Activated naive CD4-positive, alpha-beta T cell treated with anti-CD3 and anti-CD28 coated beads, Interleukin-2, amount 10 ng/mL, durations not matched to agents 7 days and 5 days (primary cell): ENCODE measurements at regions not wholly inside any gene's neighbourhood (a gene's known extent, or its start where the extent isn't known, plus 50 kb on each side); places are given as distances from the start of the nearest gene placed in this dataset.

ENCODE experiments used
- CTCF ChIA-PET: fragments of 350-600 bp; sonication (Branson Sonifier 250); formaldehyde crosslinking; loops from one replicate; lab custom pipeline; 2021; ENCODE audit warnings: antibody characterized with exemption; lab: Charles Lee
- DNase-seq: peaks from one replicate; pipeline ENCODE4 v3.0.0-alpha.2; 2020
- H3K27ac Mint-ChIP-seq: one replicate; pipeline ENCODE4 v1.8.0; 2021; ENCODE audit warnings: mild to moderate bottlenecking, moderate library complexity, mixed read lengths
- H3K27me3 Mint-ChIP-seq: one replicate; pipeline ENCODE4 v1.8.0; 2021; ENCODE audit warnings: mild to moderate bottlenecking, mixed read lengths
- H3K36me3 Mint-ChIP-seq: one replicate; pipeline ENCODE4 v1.8.0; 2021; ENCODE audit warnings: mixed read lengths
- H3K4me1 Mint-ChIP-seq: one replicate; pipeline ENCODE4 v1.8.0; 2021; ENCODE audit warnings: mixed read lengths
- H3K4me3 Mint-ChIP-seq: one replicate; pipeline ENCODE4 v1.8.0; 2021; ENCODE audit warnings: mild to moderate bottlenecking, moderate library complexity, mixed read lengths
- H3K9me3 Mint-ChIP-seq: one replicate; pipeline ENCODE4 v1.8.0; 2021; ENCODE audit warnings: mixed read lengths

- H3K4me3 Mint-ChIP-seq = no peak overlapping the region
- no peak overlapping the region for H3K27ac Mint-ChIP-seq
- H3K4me1 Mint-ChIP-seq = no peaks in the 10 kb centered on the region
- H3K36me3 Mint-ChIP-seq = no peaks in the 10 kb centered on the region
- H3K9me3 Mint-ChIP-seq = peaks cover 2% of the 10 kb centered on the region
- DNase-seq = no peak
- H3K27me3 Mint-ChIP-seq = no peaks in the 10 kb centered on the region
- CTCF ChIA-PET = interaction anchor here (0.8 to 1.3 kb wide), 2 partner anchors 19 to 108 kb away, joined by 3 read pairs; no protein-coding TSS in a partner anchor
Measured at GRCh38 chr12:39165338-39165737, 259.9 kb upstream of the CPNE8 start.

DNA sequence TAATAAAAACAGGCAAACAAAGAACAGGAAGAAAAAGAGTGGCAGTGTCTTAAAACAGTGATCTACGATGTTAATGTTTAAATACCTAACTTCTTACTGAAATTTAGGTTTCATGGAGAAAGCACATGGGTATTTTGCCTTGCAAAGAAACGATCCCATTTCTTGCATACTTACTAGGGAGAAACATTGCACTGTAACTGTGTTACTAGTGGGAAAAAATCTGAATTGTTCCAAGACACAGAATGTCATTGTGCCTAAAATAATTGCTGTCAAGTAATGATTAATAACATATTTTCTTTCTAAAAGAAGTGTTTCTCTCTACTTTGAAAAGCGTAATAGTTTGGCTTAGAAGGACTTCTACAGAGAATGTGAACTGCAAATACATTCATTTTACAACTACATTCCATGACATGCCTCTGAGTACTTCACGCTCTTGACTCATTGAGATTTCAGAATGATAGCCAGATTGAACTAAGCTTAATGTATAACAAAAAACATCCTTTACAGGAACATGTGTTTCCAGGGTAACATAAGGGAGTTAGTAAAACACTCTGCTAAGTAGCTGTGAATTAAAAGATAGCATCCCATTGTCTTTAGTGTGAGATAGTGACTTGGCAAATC is 256.2 kb upstream of the CPNE8 start:
- CTCF ChIA-PET = no interaction called here
- no peaks in the 10 kb centered on the region for H3K27me3 Mint-ChIP-seq
- DNase-seq = no peak

GRCh38 chr12:39157696-39158342 is 252.4 kb upstream of the CPNE8 start:
- no peak overlapping the region for H3K4me3 Mint-ChIP-seq
- CTCF ChIA-PET = no interaction called here
- no peaks in the 10 kb centered on the region for H3K27me3 Mint-ChIP-seq
- H3K27ac Mint-ChIP-seq = no peak overlapping the region
- no peak for DNase-seq
- H3K36me3 Mint-ChIP-seq = no peaks in the 10 kb centered on the region
- peaks cover 7% of the 10 kb centered on the region for H3K9me3 Mint-ChIP-seq
- H3K4me1 Mint-ChIP-seq = no peaks in the 10 kb centered on the region

More for the DNA sequence above, 256.2 kb upstream of the CPNE8 start:
- Mint-ChIP-seq H3K9me3 (peaks cover 7% of the 10 kb centered on the region), H3K36me3 (no peaks in the 10 kb centered on the region), H3K4me3 (no peak overlapping the region), H3K4me1 (no peaks in the 10 kb centered on the region), H3K27ac (no peak overlapping the region)

- peak; percentile 41 for DNase-seq
- Mint-ChIP-seq H3K36me3 (no peaks in the 10 kb centered on the region), H3K4me1 (peaks cover 2% of the 10 kb centered on the region), H3K4me3 (peak overlapping the region; percentile 7), H3K27me3 (peaks cover 24% of the 10 kb centered on the region), H3K27ac (no peak overlapping the region), H3K9me3 (peaks cover 9% of the 10 kb centered on the region)
- CTCF ChIA-PET = interaction anchor here (0.7 to 1.6 kb wide), 4 partner anchors 20 to 131 kb away, joined by 3 to 8 read pairs (median 4); no protein-coding TSS in a partner anchor
Measured at GRCh38 chr12:39145175-39145999, 240.0 kb upstream of the CPNE8 start.

DNA sequence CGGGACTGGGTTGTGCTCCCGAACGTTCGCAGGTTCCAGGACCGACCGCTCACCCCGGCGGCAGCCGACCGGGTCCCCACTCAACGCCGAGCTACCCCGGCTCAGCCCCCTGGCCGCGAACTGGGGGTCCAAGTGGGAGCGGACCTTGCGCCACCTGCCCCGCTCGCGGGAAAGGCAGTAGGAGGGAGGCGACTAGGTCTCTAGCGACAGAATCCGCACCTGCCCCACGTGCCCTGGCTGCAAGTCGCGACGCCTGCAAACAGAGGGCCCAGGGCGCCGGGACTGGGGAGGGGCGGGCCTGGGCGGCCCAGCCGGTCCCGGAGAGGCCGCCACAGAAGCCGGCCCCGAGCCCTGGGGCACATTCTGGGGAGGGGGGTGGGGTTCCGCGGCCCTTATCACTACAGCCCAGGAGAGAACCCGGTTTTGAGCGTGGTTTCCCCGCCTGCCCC is 239.2 kb upstream of the CPNE8 start:
- Mint-ChIP-seq H3K36me3 (no peaks in the 10 kb centered on the region), H3K4me3 (no peak overlapping the region), H3K9me3 (peaks cover 3% of the 10 kb centered on the region), H3K27ac (no peak overlapping the region), H3K4me1 (peaks cover 2% of the 10 kb centered on the region), H3K27me3 (peaks cover 24% of the 10 kb centered on the region)
- CTCF ChIA-PET = no interaction called here
- DNase-seq = no peak

DNA sequence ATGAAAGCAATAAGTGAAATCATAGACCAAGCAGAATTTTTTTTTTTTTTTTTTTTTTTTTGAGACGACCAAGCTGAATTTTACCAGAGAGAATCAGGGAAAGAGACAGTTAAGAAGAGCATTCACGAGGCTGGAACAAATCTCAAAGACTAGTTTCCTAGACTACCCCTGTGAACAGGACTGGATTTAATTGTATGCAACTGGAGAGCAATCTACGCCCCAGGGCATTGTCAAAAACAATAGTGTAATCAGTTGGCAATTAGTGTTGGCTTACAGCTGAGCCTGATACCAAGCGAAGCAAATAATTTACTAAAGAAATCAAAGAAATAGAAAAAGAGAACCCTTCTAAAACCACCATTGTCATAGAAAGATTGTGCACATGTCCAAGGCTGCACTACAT is 232.9 kb upstream of the CPNE8 start:
- Mint-ChIP-seq H3K4me3 (no peak overlapping the region), H3K27me3 (no peaks in the 10 kb centered on the region), H3K4me1 (no peaks in the 10 kb centered on the region), H3K9me3 (no peaks in the 10 kb centered on the region), H3K27ac (no peak overlapping the region), H3K36me3 (no peaks in the 10 kb centered on the region)
- no peak for DNase-seq
- CTCF ChIA-PET = no interaction called here

- CTCF ChIA-PET = no interaction called here
- Mint-ChIP-seq H3K4me3 (no peak overlapping the region), H3K4me1 (no peaks in the 10 kb centered on the region), H3K36me3 (no peaks in the 10 kb centered on the region), H3K9me3 (peaks cover 1% of the 10 kb centered on the region), H3K27ac (no peak overlapping the region), H3K27me3 (no peaks in the 10 kb centered on the region)
- DNase-seq = no peak
Measured at GRCh38 chr12:39127401-39127800, 222.0 kb upstream of the CPNE8 start.

DNA sequence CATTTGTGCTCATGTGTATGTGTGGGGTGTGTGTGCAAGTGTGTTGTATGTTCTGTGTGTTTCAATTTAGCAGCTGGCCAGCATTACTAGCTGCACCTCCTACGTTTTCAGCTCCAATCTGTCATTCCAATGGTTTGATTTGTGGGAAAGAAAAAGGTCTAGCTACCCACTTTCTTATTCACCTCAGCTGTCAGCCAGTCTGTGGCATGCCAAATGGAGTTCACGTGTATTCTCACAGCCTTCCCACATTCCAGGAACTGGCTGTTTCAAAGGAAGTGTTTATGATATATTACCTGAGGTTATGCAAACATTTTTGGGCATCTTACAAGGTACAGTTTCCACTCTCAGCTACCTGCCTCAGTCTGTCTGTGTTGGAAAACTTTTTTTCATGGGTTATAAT is 220.2 kb upstream of the CPNE8 start:
- DNase-seq = no peak
- H3K4me1 Mint-ChIP-seq = no peaks in the 10 kb centered on the region
- peaks cover 4% of the 10 kb centered on the region for H3K9me3 Mint-ChIP-seq
- no peaks in the 10 kb centered on the region for H3K36me3 Mint-ChIP-seq
- H3K27ac Mint-ChIP-seq = no peak overlapping the region
- CTCF ChIA-PET = interaction anchor here (0.6 to 1.2 kb wide), 2 partner anchors 23 to 430 kb away, joined by 3 read pairs; no protein-coding TSS in a partner anchor
- no peaks in the 10 kb centered on the region for H3K27me3 Mint-ChIP-seq
- H3K4me3 Mint-ChIP-seq = no peak overlapping the region

GRCh38 chr12:39124768-39125167 is 219.4 kb upstream of the CPNE8 start:
- no peak for DNase-seq
- Mint-ChIP-seq H3K27ac (no peak overlapping the region), H3K9me3 (peaks cover 4% of the 10 kb centered on the region), H3K4me3 (no peak overlapping the region), H3K27me3 (no peaks in the 10 kb centered on the region), H3K4me1 (no peaks in the 10 kb centered on the region), H3K36me3 (no peaks in the 10 kb centered on the region)
- CTCF ChIA-PET = interaction anchor here (1.2 kb wide), 1 partner anchor 22 kb away, joined by 3 read pairs; no protein-coding TSS in a partner anchor

DNA sequence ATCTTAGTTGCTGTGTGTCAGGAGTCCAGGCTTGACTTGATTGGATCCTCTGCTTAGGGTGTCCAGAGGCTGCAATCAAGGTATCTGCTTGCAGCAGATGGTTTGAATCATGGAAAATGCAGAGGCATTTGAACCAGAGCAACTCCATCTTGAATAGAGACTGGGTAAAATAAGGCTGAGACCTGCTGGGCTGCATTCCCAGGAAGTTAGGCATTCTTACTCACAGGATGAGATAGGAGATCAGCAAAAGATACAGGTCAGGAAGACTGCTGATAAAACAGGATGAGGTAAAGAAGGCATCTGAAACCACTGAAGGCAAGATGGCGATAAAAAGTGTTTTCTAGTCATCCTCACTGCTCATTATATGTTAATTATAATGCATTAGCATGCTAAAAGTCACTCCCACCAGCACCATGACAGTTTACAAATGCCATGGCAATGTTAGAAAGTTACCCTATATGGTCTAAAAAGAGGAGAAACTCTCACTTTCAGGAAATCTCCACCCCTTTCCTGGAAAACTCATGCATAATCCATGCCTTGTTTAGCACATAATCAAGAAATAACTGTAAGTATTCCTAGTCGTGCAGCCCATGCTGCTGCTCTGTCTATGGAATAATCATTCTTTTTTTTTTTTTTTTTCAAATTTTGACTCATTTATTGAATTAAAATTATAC is 218.3 kb upstream of the CPNE8 start:
- no peaks in the 10 kb centered on the region for H3K4me1 Mint-ChIP-seq
- no peaks in the 10 kb centered on the region for H3K27me3 Mint-ChIP-seq
- no peak overlapping the region for H3K4me3 Mint-ChIP-seq
- CTCF ChIA-PET = no interaction called here
- DNase-seq = no peak
- peaks cover 4% of the 10 kb centered on the region for H3K9me3 Mint-ChIP-seq
- H3K36me3 Mint-ChIP-seq = no peaks in the 10 kb centered on the region
- no peak overlapping the region for H3K27ac Mint-ChIP-seq

DNA sequence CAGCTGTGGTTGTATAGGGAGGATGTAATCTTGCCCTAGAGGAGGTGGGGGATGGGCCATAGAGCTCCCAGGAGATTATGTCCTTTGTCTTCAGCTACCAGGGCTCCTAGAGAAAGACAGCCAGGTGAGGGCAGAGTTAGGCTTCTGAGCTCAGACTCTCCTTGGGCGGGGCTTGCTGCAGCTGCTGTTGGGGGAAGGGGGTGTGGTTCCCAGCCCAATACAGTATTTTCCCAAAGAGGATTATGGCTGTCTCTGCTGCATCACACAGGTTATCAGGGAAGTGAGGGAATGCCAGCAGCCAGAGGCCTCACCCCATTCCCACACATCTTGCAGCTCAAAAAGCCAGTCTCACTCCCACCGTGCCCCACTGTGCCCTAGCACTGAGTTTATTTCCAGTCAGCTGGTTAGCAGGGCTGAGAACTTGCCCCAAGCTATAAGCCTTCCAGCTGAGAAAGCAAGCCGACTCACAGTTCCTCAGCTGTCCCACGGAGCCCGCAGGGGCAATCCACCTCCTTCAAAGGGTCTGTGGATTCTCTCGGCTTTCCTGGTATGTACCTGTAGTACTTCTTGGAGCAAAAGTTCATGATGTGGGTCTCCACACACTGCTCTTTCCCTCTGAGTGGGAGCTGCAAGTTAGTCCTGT is 217.3 kb upstream of the CPNE8 start:
- peaks cover 4% of the 10 kb centered on the region for H3K9me3 Mint-ChIP-seq
- H3K27ac Mint-ChIP-seq = no peak overlapping the region
- no peak overlapping the region for H3K4me3 Mint-ChIP-seq
- no peaks in the 10 kb centered on the region for H3K4me1 Mint-ChIP-seq
- H3K27me3 Mint-ChIP-seq = no peaks in the 10 kb centered on the region
- DNase-seq = no peak
- H3K36me3 Mint-ChIP-seq = no peaks in the 10 kb centered on the region
- CTCF ChIA-PET = no interaction called here

- Mint-ChIP-seq H3K27me3 (no peaks in the 10 kb centered on the region), H3K9me3 (no peaks in the 10 kb centered on the region), H3K36me3 (no peaks in the 10 kb centered on the region), H3K27ac (no peak overlapping the region), H3K4me3 (no peak overlapping the region), H3K4me1 (no peaks in the 10 kb centered on the region)
- CTCF ChIA-PET = no interaction called here
- DNase-seq = no peak
Measured at GRCh38 chr12:39116861-39117260, 211.5 kb upstream of the CPNE8 start.

- CTCF ChIA-PET = no interaction called here
- H3K27ac Mint-ChIP-seq = no peak overlapping the region
- no peak overlapping the region for H3K4me3 Mint-ChIP-seq
- no peaks in the 10 kb centered on the region for H3K4me1 Mint-ChIP-seq
- no peaks in the 10 kb centered on the region for H3K27me3 Mint-ChIP-seq
- no peaks in the 10 kb centered on the region for H3K36me3 Mint-ChIP-seq
- DNase-seq = no peak
- no peaks in the 10 kb centered on the region for H3K9me3 Mint-ChIP-seq
Measured at GRCh38 chr12:39112064-39112463, 206.7 kb upstream of the CPNE8 start.

- H3K27me3 Mint-ChIP-seq = no peaks in the 10 kb centered on the region
- no peaks in the 10 kb centered on the region for H3K9me3 Mint-ChIP-seq
- CTCF ChIA-PET = no interaction called here
- no peak for DNase-seq
- H3K4me3 Mint-ChIP-seq = no peak overlapping the region
- no peaks in the 10 kb centered on the region for H3K4me1 Mint-ChIP-seq
- H3K27ac Mint-ChIP-seq = no peak overlapping the region
- H3K36me3 Mint-ChIP-seq = no peaks in the 10 kb centered on the region
Measured at GRCh38 chr12:39105111-39105510, 199.7 kb upstream of the CPNE8 start.
